Hepatocyte (in vitro differentiated cells): ENCODE measurements at regions not wholly inside any gene's neighbourhood (a gene's known extent, or its start where the extent isn't known, plus 50 kb on each side); places are given as distances from the start of the nearest gene placed in this dataset.
"Not testable (repeated sequence)": the region's sequence is repeated elsewhere in the genome, so short reads cannot be mapped to it uniquely, and the experiment has no call there.

Experiments used
- DNase-seq: peaks from one replicate; pipeline ENCODE4 v3.0.0-alpha.2; 2016; ENCODE audit warnings: low spot score
- H2AFZ ChIP-seq: fragments of 200-600 bp; sonication (generic); 2 replicates; pipeline ENCODE4 v1.6.0; 2016; ENCODE audit warnings: antibody characterized with exemption, mild to moderate bottlenecking
- H3K27ac ChIP-seq: fragments of 200-600 bp; sonication (generic); 2 replicates; pipeline ENCODE4 v1.5.1; 2016; ENCODE audit warnings: mild to moderate bottlenecking
- H3K27me3 ChIP-seq: fragments of 200-600 bp; sonication (generic); 2 replicates; pipeline ENCODE4 v1.6.1; 2016
- H3K36me3 ChIP-seq: fragments of 200-600 bp; sonication (generic); replicated peaks from 2 replicates; pipeline ENCODE4 v1.5.1; 2016; ENCODE audit warnings: low read depth; ENCODE audit not compliant: insufficient read depth
- H3K4me1 ChIP-seq: fragments of 200-600 bp; sonication (generic); 2 replicates; pipeline ENCODE4 v1.5.1; 2016; ENCODE audit warnings: mild to moderate bottlenecking, moderate library complexity; ENCODE audit not compliant: insufficient read depth
- H3K4me2 ChIP-seq: fragments of 200-600 bp; sonication (generic); 2 replicates; pipeline ENCODE4 v1.6.0; 2016
- H3K4me3 ChIP-seq: fragments of 200-600 bp; sonication (generic); 2 replicates; pipeline ENCODE4 v1.5.1; 2016; ENCODE audit warnings: mild to moderate bottlenecking
- H3K79me2 ChIP-seq: fragments of 200-600 bp; sonication (generic); 2 replicates; pipeline ENCODE4 v1.6.0; 2017; ENCODE audit warnings: mild to moderate bottlenecking
- H3K9me2 ChIP-seq: fragments of 200-600 bp; sonication (generic); replicated peaks from 2 replicates; pipeline ENCODE4 v1.6.0; 2017; ENCODE audit warnings: mild to moderate bottlenecking; ENCODE audit not compliant: insufficient read depth
- H3K9me3 ChIP-seq: fragments of 200-600 bp; sonication (generic); 2 replicates; pipeline ENCODE4 v1.5.1; 2016; ENCODE audit warnings: low read depth, mild to moderate bottlenecking
- H4K20me1 ChIP-seq: fragments of 200-600 bp; sonication (generic); 2 replicates; pipeline ENCODE4 v1.6.0; 2016; ENCODE audit warnings: mild to moderate bottlenecking; ENCODE audit not compliant: insufficient read depth, poor library complexity, severe bottlenecking
- CTCF ChIP-seq: fragments of 200-600 bp; sonication (generic); IDR thresholded peaks from 2 replicates; pipeline ENCODE4 v1.5.1; 2016; ENCODE audit warnings: antibody characterized with exemption, mild to moderate bottlenecking; ENCODE audit not compliant: poor library complexity
- EZH2 ChIP-seq: fragments of 200-600 bp; sonication (generic); IDR thresholded peaks from 2 replicates; pipeline ENCODE4 v1.6.1; 2016; ENCODE audit warnings: antibody characterized with exemption, mild to moderate bottlenecking, borderline replicate concordance
- EZH2phosphoT487 ChIP-seq: fragments of 200-600 bp; sonication (generic); IDR thresholded peaks from one replicate; pipeline ENCODE4 v1.6.1; 2018; ENCODE audit warnings: antibody characterized with exemption, mild to moderate bottlenecking, low read depth, moderate library complexity; ENCODE audit not compliant: unreplicated experiment, severe bottlenecking
- WGBS: methylation state at CpG from one replicate; pipeline ENCODE4 v1.1.6; 2016; ENCODE audit warnings: low lambda C conversion rate; ENCODE audit errors: missing lambda C conversion rate; 5-methylcytosine and 5-hydroxymethylcytosine counted together

- no peaks in the 10 kb centered on the region for H3K9me3 ChIP-seq
These were observed 274.1 kb upstream of the CHRM3 start for GRCh38 chr1:239112101-239112935.

DNA sequence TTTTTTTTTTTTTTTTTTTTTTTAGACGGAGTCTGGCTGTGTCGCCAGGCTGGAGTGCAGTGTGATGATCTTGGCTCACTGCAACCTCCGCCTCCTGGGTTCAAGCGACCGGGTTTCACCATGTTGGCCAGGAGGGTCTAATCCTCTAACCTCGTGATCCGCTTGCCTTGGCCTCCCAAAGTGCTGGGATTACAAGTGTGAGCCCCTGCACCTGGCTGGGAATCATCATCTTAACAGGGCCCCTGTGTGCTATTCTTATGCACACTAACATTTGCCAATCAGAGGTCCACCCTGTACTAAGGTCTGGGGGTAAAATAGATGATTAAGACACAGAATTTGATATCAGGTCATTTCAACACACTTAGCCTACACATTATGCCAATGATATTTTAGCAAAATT, 278.7 kb upstream of the CHRM3 start:
- Histone ChIP-seq H3K36me3 (no peaks in the 10 kb centered on the region), H3K4me3 (no peak overlapping the region), H2AFZ (no peak overlapping the region), H3K9me3 (no peaks in the 10 kb centered on the region), H3K4me1 (peaks cover 3% of the 10 kb centered on the region), H3K4me2 (no peak overlapping the region), H3K27me3 (no peaks in the 10 kb centered on the region), H3K9me2 (no peaks in the 10 kb centered on the region), H4K20me1 (no peaks in the 10 kb centered on the region), H3K27ac (no peak overlapping the region), H3K79me2 (no peaks in the 10 kb centered on the region)
- 79% methylated on average over 6 of the region's 7 CpGs for WGBS
- DNase-seq = no peak
- TF ChIP-seq CTCF (no peak), EZH2 (no peak), EZH2phosphoT487 (no peak)

More at GRCh38 chr1:239112101-239112935, 274.1 kb upstream of the CHRM3 start:
- H4K20me1 ChIP-seq = no peaks in the 10 kb centered on the region
- H3K4me2 ChIP-seq = peak overlapping the region; percentile 62
- H3K79me2 ChIP-seq = no peaks in the 10 kb centered on the region
- no peaks in the 10 kb centered on the region for H3K9me2 ChIP-seq
- H3K4me1 ChIP-seq = peaks cover 3% of the 10 kb centered on the region
- no peak overlapping the region for H3K27ac ChIP-seq
- DNase-seq = peak; percentile 9
- H3K4me3 ChIP-seq = no peak overlapping the region
- no peak overlapping the region for H2AFZ ChIP-seq
- no peaks in the 10 kb centered on the region for H3K27me3 ChIP-seq
- TF ChIP-seq EZH2 (no peak), EZH2phosphoT487 (peak; percentile 55), CTCF (no peak)
- H3K36me3 ChIP-seq = no peaks in the 10 kb centered on the region
- WGBS = 41% methylated on average over 5 of the region's 5 CpGs

DNA sequence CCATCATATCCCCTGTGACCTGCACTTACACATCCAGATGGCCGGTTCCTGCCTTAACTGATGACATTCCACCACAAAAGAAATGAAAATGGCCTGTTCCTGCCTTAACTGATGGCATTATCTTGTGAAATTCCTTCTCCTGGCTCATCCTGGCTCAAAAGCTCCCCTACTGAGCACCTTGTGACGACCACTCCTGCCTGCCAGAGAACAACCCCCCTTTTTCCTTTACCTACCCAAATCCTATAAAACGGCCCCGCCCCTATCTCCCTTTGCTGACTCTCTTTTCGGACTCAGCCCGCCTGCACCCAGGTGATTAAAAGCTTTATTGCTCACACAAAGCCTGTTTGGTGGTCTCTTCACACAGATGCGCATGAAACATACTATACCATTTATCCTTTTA, 279.7 kb upstream of the CHRM3 start:
- not testable (repeated sequence) for H3K27me3 ChIP-seq, H4K20me1 ChIP-seq

DNA sequence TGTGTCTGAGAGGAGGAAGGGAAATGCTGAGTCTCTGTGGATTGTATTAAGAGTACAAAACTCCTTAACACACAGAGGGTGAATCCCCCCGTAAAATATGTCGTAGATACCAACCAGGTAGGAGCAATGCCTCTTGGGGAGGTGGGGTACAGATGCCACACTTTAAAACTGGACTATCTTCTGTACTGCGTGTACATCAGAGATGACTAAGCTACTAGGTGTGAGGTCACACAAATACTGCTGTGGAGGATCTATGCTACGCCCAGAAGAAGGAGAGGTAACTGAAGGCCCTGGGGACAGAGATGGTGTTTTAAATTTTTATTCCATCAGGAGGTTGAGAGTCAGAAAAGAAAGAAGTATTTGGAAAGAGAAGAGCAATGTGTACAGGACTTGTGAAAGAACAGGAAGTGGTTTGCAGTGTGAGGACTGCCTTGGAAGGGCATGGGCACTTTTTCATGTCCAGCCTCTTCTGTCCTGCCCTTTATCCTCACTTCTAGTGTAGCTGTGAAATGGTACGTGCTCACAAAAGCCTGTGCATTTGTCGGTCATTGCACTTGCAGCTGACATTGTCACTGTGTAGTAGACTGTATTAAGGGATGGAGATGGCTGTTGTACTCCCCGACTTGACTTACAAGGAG, 287.8 kb upstream of the CHRM3 start:
- WGBS = 71% methylated on average over 7 of the region's 7 CpGs
- Histone ChIP-seq H3K9me2 (no peaks in the 10 kb centered on the region), H3K4me1 (no peaks in the 10 kb centered on the region), H3K27me3 (no peaks in the 10 kb centered on the region), H3K79me2 (no peaks in the 10 kb centered on the region), H2AFZ (peak overlapping the region; percentile 35), H4K20me1 (no peaks in the 10 kb centered on the region), H3K4me2 (no peak overlapping the region), H3K27ac (no peak overlapping the region), H3K36me3 (no peaks in the 10 kb centered on the region), H3K4me3 (no peak overlapping the region), H3K9me3 (no peaks in the 10 kb centered on the region)
- no peak for DNase-seq
- no peak for TF ChIP-seq EZH2phosphoT487

More for the DNA sequence above, 279.7 kb upstream of the CHRM3 start:
- not testable (repeated sequence) for H3K36me3 ChIP-seq, H3K79me2 ChIP-seq, H3K4me3 ChIP-seq, H3K27ac ChIP-seq, H3K4me1 ChIP-seq, H3K9me2 ChIP-seq, DNase-seq, H3K4me2 ChIP-seq, H2AFZ ChIP-seq, H3K9me3 ChIP-seq
- 71% methylated on average over 7 of the region's 7 CpGs for WGBS
